ENCODE measurements at regions not wholly inside any gene's neighbourhood (a gene's known extent, or its start where the extent isn't known, plus 50 kb on each side); places are given as distances from the start of the nearest gene placed in this dataset.

DNA sequence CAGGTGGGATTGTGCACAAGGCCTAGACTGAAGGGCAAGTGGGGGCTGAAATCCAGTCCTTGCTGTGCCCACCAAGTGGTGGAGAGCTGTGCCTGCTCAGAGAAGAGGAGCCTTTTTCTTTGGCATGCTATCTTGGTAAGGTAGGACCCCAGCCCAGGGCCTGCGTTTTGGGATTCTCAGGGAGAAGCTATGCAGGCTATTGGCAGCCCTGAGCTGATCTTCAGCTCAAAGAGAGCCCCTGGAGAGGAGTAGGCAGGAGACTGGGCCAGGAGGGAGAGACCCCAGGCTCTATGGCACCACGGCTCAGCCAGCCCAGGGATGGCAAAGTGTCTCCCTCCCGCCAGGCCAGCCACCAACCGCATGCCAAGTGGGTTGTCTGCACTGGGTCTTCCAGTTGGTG, 119.2 kb upstream of the PCBD1 start:
- no peak for TF ChIP-seq CTCF (IDR thresholded peaks at IDR 0.05)
- no peak for TF ChIP-seq POLR2A (IDR thresholded peaks at IDR 0.05)
